ENCODE measurements at regions not wholly inside any gene's neighbourhood (a gene's known extent, or its start where the extent isn't known, plus 50 kb on each side); places are given as distances from the start of the nearest gene placed in this dataset.

DNA sequence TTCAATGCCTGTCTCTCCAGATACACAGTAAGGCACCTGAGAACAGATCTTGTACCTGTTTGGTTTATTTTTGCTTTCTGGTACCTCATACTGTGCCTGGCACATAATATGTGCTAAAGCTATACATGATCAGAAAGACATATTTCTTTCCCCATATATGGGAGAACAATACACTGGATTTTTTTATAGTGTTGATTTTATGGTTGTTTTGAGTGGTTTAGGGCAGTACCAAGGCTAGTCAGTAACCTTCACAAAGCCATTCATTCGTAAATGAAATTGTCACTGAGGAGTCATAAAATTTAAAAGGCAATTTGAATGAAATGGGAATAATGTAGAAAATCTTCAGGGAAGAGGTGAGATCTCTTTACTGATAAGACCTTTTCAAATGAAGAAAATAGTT is 810.2 kb downstream of the TUSC7 start:
- no peak for DNase-seq (ENCODE audit: low spot score)

DNA sequence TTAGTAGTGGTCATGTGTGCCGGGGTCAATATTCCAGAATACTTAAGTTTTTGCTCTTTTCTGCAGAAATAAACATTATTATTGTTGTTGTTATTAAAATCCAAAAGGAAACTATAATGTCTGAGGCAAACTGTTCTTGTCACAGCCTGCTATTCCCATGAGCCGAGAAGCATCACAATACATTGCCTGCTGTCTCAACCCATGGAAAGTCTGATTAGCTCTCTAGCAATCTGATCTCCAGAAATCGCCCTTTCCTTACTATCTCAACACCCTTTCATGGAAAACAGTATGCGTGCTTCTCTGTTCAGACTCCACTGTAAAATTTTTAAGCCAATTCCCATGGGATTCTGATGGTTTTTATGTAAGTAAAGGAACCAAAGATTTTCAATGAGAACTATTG is 811.0 kb downstream of the TUSC7 start:
- DNase-seq (ENCODE audit: low spot score): no peak

DNA sequence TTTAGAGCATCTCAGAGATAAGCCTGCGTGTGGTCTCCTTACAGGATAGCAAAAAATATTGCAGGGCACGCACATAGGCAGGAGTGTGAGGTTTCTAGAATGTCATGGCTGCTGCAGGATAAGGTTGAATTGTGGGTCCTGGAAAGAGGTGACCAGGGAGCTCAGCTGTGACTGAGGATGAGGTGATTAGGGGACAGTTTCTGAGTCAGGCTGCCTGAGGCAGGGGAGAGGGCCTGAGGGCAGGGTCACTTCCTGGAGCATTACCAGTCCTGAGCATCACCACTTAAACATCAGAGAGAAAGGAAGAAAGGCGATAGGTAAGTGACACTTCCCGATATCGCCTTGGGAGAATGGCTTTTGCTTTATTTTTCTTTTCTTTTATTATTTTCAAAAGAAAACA is 813.8 kb downstream of the TUSC7 start:
- no peak for DNase-seq (ENCODE audit: low spot score)

DNA sequence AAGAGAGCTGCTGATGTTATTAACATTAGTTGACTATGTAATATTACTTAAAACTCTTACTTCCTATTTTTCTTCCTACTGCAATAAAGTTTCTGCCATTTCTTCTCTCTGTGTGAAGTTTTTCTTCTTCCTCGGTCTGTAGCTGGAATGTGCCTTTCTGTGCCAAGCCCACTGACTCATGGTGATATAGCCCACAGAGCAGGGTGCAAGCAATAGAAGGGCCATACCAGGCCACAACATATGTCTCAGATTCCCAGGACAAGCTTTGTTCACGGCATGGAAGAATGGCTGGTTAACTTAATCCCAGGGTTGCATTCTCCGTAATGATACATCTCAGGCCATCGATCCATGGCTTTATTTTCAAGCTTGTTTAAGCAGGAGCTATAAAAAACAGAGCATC is 815.3 kb downstream of the TUSC7 start:
- DNase-seq (ENCODE audit: low spot score): no peak

DNA sequence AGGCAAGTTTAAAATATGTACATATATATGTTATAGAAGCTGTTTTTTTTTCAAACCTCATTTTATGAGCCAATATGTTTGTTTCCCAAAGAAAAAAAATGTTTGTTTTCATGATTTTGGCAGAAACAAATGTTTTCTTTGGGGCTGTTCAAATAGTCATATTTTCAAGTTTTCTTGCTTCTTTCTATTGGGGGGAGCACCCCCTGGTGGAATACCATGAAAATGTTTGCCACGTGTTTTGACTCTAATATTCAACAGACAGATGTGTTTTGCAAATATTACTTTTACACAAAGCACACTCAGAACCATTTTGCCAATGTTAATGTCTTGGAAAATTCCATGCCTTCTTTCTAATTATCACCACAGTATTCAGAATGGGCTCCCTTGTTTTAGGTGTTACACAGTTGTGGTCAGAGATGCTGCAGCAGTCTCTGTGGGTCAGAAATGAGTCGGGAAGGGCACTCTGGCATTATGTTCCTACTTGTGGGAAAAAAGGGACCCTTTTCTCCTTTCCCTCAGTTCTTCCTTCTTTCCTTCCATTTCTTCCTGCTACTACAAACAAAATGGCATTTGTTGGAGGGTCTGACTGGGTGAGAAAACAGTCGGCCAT is 817.0 kb downstream of the TUSC7 start:
- no peak for DNase-seq (ENCODE audit: low spot score)

DNA sequence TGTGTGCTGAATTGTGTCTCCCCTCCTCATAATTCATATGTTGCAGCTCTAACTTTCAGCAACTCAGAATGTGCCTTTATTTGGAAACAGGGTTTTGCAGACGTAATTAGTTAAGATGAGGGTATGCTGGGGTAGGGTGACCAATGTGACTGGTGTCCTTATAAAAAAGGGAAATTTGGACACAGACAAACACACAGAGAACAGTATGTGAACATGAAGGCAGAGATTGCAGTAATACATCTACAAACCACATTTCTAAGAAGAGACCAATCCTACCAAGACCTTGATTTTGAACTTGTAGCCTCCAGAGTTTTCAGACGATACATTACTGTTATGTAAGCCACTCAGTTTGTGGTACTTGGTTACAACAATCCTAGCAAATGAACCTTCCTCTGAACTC is 817.8 kb downstream of the TUSC7 start:
- DNase-seq (ENCODE audit: low spot score): no peak

DNA sequence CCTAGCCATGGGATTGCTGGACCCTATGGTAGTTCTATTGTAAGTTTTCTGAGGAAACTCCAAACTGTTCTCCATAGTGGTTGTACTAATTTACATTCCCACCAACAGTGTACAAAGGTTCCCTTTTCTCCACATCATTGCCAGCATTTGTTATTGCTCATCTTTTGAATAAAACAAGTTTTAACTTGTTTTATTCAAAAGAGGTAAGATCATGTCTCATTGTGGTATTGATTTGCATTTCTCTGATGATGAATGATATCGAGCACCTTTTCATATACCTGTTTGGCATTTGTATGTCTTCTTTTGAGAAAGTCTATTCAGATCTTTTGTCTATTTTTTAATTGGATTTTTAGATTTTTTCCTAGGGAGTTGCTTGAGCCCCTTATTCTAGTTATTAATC is 819.1 kb downstream of the TUSC7 start:
- no peak for DNase-seq (ENCODE audit: low spot score)

DNA sequence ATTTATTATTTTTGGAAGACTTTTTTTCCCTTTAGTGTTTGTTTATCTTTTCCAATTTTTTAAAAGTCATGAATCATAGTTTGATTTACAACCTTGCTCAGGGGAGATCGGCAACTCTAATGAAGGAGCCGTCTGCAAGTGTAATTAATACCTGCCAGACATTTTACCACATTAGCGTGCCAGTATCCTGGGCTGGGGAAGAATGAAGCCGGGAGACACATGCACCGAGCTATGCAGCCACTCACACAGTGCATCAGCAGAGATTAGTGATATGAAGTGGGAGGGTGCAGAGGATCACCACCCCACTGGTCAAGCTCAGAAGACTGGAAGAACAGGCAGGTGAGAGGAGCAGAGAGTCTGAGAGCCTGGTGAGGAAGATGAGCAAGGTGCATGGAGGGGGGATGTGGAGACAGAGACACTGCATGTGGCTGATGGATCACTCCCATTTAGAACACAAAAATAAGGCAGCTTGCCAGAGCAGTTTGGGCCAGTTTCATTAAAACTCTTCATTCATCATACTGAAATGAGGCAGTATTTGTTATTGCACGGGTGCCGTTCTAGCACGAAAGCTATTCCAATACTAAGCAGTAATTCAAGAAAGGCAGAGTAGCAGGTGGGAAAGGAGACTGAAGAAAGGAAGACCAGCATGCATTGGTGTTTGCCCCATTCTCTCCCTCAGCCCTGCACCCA is 821.6 kb downstream of the TUSC7 start:
- no peak for DNase-seq (ENCODE audit: low spot score)

DNA sequence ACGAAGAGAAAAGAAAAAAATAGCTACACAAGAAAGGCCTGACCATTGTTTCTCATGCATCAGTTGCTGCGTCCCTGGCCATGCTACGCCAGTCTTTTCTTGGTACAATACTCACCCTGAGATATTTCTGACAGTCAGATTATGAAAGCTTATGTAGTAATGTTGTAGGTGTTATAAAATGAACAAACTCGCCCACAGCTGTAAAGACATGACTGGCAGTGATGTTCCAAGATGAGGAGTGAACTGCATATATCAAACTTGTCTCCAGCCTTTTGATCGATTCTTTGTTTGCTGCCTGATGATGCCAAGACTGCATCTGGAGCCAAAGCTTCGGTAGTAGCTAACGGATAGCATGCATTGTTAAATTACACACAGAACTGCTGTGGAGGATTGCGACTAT is 822.7 kb downstream of the TUSC7 start:
- no peak for DNase-seq (ENCODE audit: low spot score)

DNA sequence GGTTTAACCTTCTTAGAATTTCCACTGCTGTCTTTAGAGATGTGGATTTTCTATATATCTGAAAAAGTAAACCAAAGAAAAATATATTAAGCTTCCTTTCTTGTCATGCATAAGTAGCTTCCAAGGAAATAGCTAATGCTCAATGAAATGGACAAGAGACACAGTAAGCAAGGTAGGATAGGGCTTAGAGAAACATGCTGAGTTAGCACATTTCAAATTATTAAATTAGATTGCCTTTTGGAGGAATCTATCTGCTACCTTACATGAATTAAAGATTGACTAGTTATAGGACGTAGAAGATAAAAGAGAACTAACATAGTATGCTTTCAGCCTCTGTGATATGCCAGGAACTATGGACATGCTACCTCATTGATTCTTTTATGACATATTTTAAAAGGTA is 824.6 kb downstream of the TUSC7 start:
- no peak for DNase-seq (ENCODE audit: low spot score)

DNA sequence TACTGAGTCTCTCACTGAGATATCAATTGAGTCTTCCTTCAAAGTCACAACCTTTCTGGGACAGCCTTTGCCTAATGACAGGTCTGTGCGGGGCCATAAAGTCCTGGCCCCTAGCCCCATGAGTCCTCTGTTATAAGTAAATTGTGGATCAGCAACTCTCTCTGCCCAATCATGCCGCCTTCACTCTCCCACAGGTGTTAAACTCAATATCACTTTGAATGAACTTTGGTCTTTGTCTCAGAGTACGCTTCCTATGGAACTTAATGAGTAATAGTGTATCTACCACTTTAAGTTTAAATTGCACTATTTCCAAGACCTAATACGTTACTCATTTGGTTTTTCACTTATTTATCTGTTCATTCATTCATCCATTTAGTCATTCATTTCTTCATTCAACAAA is 826.4 kb downstream of the TUSC7 start:
- DNase-seq (ENCODE audit: low spot score): no peak

DNA sequence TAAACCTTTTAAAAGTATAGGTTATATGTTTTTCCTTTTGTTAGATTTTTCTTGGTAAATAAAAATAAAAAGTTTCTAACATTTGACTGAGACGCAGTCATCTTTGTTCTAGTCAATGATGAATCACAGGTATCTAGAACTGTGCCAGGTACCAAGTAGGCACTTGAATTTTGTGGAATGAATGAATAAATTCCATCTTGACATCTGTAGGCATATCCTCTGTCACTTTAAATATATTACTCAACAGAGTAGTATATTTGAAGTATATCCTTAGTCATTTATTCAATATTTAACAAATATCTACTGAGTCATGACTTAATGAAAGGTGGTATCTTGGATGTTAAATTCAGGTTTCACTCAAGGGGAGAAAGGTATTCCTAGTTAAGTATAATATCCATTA is 828.4 kb downstream of the TUSC7 start:
- no peak for DNase-seq (ENCODE audit: low spot score)

DNA sequence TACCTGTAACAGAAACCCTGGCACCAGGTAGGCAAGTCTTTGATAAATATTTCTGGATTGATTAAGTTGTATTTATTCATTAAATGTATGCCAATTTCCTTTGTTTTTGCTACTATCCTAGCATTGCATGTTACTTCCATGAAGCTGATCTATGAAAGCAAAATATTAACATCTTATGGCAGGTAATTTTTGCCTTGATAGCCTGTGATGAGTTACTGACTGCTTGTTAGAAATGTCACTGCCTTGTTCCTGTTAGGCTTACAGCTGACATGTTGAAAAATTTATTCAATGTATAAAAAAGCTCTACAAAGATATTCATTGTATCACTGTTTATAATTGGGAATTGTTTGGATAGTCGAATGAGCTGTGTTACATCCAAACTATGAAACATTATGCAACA is 830.1 kb downstream of the TUSC7 start:
- no peak for DNase-seq (ENCODE audit: low spot score)

DNA sequence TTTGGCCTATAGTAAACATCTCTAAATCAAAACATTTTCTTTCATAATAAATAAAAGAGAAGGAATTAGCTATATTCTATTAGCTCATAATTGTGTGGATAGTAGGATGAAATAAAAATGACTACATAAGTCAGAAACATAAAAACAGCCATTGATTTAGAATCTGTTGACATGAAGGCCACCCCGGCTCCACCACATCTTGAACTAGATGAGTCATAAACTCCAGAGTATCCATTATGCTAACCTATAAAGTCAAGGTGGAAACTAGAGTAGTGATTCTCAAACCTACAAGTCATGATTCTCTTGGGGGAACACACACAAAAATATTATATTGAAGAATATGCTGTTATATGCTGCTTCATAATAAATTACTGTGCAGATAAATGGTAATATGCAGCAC is 831.0 kb downstream of the TUSC7 start:
- no peak for DNase-seq (ENCODE audit: low spot score)

DNA sequence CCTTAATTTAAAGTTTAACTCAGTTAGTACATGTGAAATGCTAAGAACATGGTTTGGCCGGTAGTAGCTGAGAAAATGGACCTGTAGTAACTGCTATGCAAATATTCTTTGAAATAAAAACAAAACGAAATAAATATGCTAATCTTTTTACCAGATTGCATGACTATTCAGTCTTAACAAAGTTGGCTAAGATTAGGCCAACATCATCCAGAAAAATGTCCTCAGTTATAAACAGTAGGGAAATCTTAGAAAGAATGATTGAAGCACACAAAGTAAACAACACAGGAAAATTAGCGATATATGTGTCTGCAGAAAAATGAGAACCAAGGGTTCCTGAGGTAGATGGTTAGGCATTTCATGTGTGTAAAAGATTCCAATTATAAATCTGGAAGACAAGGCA is 832.1 kb downstream of the TUSC7 start:
- no peak for DNase-seq (ENCODE audit: low spot score)

DNA sequence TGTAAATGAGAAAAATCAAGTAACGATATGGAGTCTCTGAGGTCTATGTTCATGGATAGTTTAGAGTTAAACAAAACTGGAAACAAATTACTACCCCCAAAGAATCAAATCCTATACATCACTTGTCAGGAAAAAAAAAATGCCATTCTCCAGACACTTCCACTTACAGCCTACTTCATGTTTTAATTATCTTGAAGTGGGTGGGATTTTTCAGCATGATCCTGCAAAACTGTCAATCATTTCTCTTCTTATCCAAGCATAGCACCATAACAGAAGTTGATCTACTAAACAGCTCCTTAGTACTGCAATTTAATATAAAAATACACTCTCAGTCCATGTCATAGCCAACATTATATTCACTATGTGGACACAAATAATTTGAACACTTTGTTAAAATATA is 833.9 kb downstream of the TUSC7 start:
- DNase-seq (ENCODE audit: low spot score): no peak

DNA sequence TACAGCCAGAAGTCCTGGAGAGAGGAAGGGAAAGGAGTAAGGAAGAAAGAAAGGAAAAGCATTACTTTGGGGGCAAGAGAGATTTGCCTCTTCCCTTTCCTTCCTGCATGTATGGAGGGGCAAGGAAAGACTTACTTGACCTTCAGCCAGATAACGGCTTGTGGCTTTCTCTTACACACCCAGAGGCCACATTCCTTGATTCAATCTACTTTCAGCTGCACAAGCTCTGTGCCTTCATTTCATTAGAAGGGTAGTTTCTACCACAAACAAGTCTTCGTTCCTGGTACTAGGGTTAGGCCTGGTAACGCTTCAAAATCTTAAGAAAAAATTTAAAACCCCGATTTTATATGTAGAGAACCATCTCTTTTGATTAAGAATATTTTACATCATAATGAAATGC is 835.9 kb downstream of the TUSC7 start:
- no peak for DNase-seq (ENCODE audit: low spot score)

DNA sequence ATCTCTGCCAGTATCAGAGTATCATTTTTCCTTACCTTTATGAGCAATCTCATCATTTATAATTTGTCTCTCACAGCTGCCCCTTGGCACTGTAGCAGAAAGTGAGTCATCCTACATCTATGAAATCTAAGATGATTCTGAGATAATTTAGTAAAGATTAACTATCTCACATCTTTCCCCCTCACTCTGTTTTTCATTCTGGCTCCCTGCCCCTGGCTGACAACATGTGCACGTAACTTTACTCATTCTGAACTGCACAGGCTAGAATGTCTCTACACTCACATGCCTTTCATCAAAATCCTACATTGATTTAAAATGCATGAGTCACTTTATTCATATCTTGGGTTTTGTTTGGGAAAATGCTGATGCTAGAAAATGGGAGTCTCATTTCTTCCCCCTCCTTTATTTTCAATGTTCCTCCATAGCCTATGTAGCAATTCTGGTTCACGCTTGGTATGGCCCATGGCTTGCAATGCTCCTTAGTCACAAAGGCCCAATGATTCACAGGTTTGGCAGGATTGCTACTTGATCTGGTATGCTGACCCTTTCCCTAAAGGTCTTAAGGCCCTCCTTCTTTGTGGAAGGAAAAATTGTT is 838.5 kb downstream of the TUSC7 start:
- DNase-seq (ENCODE audit: low spot score): no peak

DNA sequence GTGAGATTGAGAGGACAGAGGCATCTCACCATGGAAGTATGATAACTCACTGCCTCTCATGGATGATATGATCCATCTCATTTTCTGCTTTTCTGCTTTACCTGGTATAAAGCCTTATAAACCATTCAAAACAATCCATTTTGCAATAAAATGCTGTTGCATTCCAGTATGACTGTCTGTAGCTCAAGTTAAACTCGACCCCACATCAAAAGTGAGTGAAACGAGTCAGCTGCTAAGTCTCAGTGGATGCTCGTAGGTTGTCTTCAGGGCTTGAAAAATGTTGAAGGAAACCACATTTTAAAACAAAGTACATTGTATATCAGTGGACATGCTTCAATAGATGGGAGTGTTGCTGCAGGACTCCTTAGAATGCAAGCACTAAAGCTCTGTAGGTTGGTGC is 839.0 kb downstream of the TUSC7 start:
- no peak for DNase-seq (ENCODE audit: low spot score)

DNA sequence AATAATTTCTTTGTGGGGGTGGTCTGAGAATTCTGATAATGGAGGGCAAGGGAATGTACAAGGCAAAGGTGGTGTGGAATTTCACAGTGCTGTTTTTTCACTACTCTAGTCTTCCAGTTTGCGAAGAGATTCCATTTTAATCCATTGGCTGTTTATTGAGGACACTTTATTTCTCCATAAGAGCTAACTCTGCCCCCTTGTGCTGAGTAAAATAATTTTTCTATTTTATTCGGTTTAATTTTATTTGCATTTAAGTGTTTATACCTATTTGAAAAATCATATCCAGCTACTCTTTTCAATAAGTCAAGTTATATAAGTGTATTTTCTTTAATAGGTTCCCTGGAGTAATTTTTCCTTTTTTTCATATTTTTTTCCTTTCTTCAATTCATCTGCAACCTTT is 840.1 kb downstream of the TUSC7 start:
- DNase-seq (ENCODE audit: low spot score): no peak

DNA sequence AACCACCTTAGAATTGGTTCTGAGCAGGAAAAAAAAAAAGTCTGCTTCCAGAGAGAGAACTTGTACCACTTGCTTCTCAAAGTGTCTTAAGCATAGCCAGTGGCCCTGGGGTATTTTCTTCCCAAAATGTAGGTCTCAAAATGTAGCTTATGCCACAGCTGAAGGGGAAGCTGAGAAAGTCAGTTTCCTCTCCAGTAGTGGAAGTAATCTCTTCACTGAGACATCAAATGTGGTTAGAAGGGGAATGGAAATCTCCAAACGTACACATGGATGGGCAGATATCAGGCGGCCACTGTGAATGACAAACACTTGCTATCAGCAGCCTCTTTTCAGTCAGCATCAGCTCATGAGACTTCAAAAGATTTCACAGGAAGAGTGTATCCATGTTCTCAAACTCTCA is 841.2 kb downstream of the TUSC7 start:
- no peak for DNase-seq (ENCODE audit: low spot score)

DNA sequence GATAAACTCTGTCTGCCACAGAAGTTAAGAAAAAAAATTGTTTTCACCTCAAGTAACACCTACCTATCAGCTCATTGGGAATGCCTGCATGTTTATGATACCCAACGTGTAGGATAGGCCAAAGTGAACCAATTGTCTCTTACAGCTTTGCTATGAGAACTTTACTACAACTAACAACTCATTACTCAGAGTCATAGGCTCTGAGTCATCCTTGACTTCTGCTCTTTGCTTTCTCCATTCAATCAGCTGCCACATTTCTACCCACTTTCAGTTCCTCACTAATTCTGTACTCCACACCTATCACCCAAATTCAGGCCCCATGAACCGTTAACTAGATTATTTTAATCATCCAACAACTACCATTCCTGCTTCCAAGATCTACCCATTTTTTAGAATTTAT is 843.9 kb downstream of the TUSC7 start:
- no peak for DNase-seq (ENCODE audit: low spot score)

DNA sequence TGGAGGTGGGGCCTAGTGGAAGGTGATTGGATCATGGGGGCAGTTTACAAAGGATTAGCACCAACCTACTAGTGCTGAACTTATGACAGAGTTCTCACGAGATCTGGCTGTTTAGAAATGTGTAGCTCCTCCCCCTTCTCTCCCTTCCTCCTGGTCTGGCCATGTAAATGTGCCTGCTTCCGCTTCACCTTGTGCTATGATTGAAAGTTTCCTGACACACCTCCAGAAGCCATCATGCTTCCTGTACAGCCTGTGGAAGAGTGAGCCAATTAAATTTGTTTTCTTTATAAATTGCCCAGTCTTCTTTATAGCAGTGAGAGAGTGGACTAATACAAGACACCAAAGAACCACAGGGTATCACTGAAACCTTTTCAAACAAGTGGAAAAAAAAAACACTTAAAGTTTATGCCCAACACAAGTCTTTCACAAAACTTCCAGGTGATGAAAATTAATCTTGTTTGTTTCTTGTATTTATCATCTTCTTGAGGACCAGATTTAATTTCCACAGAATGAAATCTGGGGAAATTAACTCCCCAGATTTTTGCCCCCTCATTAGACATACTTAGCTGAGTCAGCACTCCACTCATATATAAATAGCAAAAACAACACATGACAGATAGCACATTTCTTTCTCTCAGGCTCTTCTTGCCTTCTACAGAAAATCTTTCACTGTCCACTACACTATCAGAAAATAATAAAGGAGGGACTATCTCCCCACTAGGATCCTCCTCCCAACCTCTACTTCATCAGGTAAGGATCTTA is 847.2 kb downstream of the TUSC7 start:
- DNase-seq (ENCODE audit: low spot score): no peak

Measured in iPS-NIHi11 (cell line).